ENCODE measurements at regions not wholly inside any gene's neighbourhood (a gene's known extent, or its start where the extent isn't known, plus 50 kb on each side); places are given as distances from the start of the nearest gene placed in this dataset.
A peak's percentile ranks its signal among the peaks of the same experiment; 100 is the strongest.

- no peak overlapping the region for H3K4me3 ChIP-seq (ENCODE audit: low read depth, low read length)
- TF ChIP-seq CTCF (conservative IDR thresholded peaks at IDR 0.05; ENCODE audit: low read depth, low read length) = no peak
- DNase-seq (ENCODE audit: low read depth) = no peak
Measured at GRCh38 chr11:121899520-121899919, 216.5 kb downstream of the BLID start.

- no peak for TF ChIP-seq CTCF (conservative IDR thresholded peaks at IDR 0.05; ENCODE audit: low read depth, low read length)
- no peak overlapping the region for H3K4me3 ChIP-seq (ENCODE audit: low read depth, low read length)
- DNase-seq (ENCODE audit: low read depth) = no peak
Measured at GRCh38 chr11:121898903-121899302, 217.1 kb downstream of the BLID start.

- H3K4me3 ChIP-seq (ENCODE audit: low read depth, low read length) = no peak overlapping the region
- no peak for TF ChIP-seq CTCF (conservative IDR thresholded peaks at IDR 0.05; ENCODE audit: low read depth, low read length)
- no peak for DNase-seq (ENCODE audit: low read depth)
Measured at GRCh38 chr11:121895919-121896318, 220.1 kb downstream of the BLID start.

GRCh38 chr11:121894581-121894980 lies 221.4 kb downstream of the BLID start:
- TF ChIP-seq CTCF (conservative IDR thresholded peaks at IDR 0.05; ENCODE audit: low read depth, low read length) = no peak
- H3K4me3 ChIP-seq (ENCODE audit: low read depth, low read length) = no peak overlapping the region
- no peak for DNase-seq (ENCODE audit: low read depth)

GRCh38 chr11:121892863-121893262 lies 223.2 kb downstream of the BLID start:
- DNase-seq (ENCODE audit: low read depth) = peak; percentile 26
- TF ChIP-seq CTCF (conservative IDR thresholded peaks at IDR 0.05; ENCODE audit: low read depth, low read length) = no peak
- H3K4me3 ChIP-seq (ENCODE audit: low read depth, low read length) = no peak overlapping the region

GRCh38 chr11:121892131-121892681 lies 223.8 kb downstream of the BLID start:
- H3K4me3 ChIP-seq (ENCODE audit: low read depth, low read length) = no peak overlapping the region

More at GRCh38 chr11:121892131-121892681, 223.8 kb downstream of the BLID start:
- TF ChIP-seq CTCF (conservative IDR thresholded peaks at IDR 0.05; ENCODE audit: low read depth, low read length) = no peak
- DNase-seq (ENCODE audit: low read depth) = no peak

Measured in epithelial cell of proximal tubule (primary cell).